Neural cell (in vitro differentiated cells): ENCODE measurements at regions not wholly inside any gene's neighbourhood (a gene's known extent, or its start where the extent isn't known, plus 50 kb on each side); places are given as distances from the start of the nearest gene placed in this dataset.

Experiments used
- H2AFZ ChIP-seq: fragments of 200-600, 300-800 bp; sonication (generic), shearing (Covaris generic); 2 replicates; pipeline ENCODE4 v1.6.0; 2014; ENCODE audit warnings: low read depth, mild to moderate bottlenecking, antibody characterized with exemption, low read length, moderate library complexity
- H3F3A ChIP-seq: fragments of 200-600 bp; shearing (Covaris generic); 2 replicates; pipeline ENCODE4 v1.6.1; 2016; ENCODE audit warnings: mild to moderate bottlenecking, moderate library complexity, mixed read lengths, antibody characterized with exemption, low read length; ENCODE audit not compliant: insufficient read depth, poor library complexity, severe bottlenecking
- H3K27ac ChIP-seq: fragments of 200-600, 300-800 bp; sonication (generic), shearing (Covaris generic); 2 replicates; pipeline ENCODE4 v1.5.1; 2014; ENCODE audit warnings: mild to moderate bottlenecking, low read length, moderate library complexity
- H3K27me3 ChIP-seq: fragments of 300-800, 200-600 bp; sonication (generic), shearing (Covaris generic); 2 replicates; pipeline ENCODE4 v1.6.0; 2014; ENCODE audit warnings: mild to moderate bottlenecking, low read depth, low read length, moderate library complexity; ENCODE audit not compliant: insufficient read depth
- H3K36me3 ChIP-seq: fragments of 300-800, 200-600 bp; sonication (generic), shearing (Covaris generic); 2 replicates; pipeline ENCODE4 v1.5.1; 2014; ENCODE audit warnings: mild to moderate bottlenecking, antibody characterized with exemption, low read length, moderate library complexity; ENCODE audit not compliant: insufficient read depth
- H3K4me2 ChIP-seq: fragments of 300-800, 200-600 bp; sonication (generic), shearing (Covaris generic); 2 replicates; pipeline ENCODE4 v1.6.0; 2014; ENCODE audit warnings: mild to moderate bottlenecking, low read length
- H3K4me3 ChIP-seq: fragments of 300-800, 200-600 bp; sonication (generic), shearing (Covaris generic); 2 replicates; pipeline ENCODE4 v1.5.1; 2014; ENCODE audit warnings: mild to moderate bottlenecking, low read length, moderate library complexity
- H3K79me2 ChIP-seq: fragments of 200-600 bp; shearing (Covaris generic); replicated peaks from 2 replicates; pipeline ENCODE4 v1.6.0; 2014; ENCODE audit warnings: mild to moderate bottlenecking, low read length, moderate library complexity; ENCODE audit not compliant: insufficient read depth
- H3K9ac ChIP-seq: fragments of 300-800, 200-600 bp; sonication (generic), shearing (Covaris generic); 2 replicates; pipeline ENCODE4 v1.6.1; 2016; ENCODE audit warnings: mild to moderate bottlenecking, low read length, mixed read lengths
- H3K9me2 ChIP-seq: fragments of 200-600 bp; shearing (Covaris generic); 2 replicates; pipeline ENCODE4 v1.6.1; 2016; ENCODE audit warnings: mild to moderate bottlenecking, low read length, mixed read lengths; ENCODE audit not compliant: insufficient read depth
- H3K9me3 ChIP-seq: fragments of 200-600, 300-800 bp; sonication (generic), shearing (Covaris generic); 2 replicates; pipeline ENCODE4 v1.6.1; 2016; ENCODE audit warnings: mild to moderate bottlenecking, mixed run types, low read length, moderate library complexity, mixed read lengths
- H4K20me1 ChIP-seq: fragments of 200-600 bp; shearing (Covaris generic); 2 replicates; pipeline ENCODE4 v1.6.1; 2016; ENCODE audit warnings: mild to moderate bottlenecking, mixed run types; ENCODE audit not compliant: insufficient read depth
- CTCF ChIP-seq: fragments of 450-650 bp; IDR thresholded peaks from 2 replicates; pipeline ENCODE4 v1.5.1; 2014; ENCODE audit warnings: antibody characterized with exemption, mild to moderate bottlenecking, moderate library complexity; ENCODE audit not compliant: poor library complexity, severe bottlenecking
- EP300 ChIP-seq: fragments of 450-650 bp; conservative IDR thresholded peaks from 2 replicates; pipeline ENCODE4 v1.6.1; 2014; ENCODE audit warnings: antibody characterized with exemption, mild to moderate bottlenecking, moderate library complexity; ENCODE audit not compliant: poor library complexity, severe bottlenecking
- EZH2 ChIP-seq: fragments of 200-600, 300-800 bp; shearing (Covaris generic), sonication (generic); IDR thresholded peaks from 2 replicates; pipeline ENCODE4 v1.6.1; 2014; ENCODE audit warnings: antibody characterized with exemption, low read length, borderline replicate concordance, mild to moderate bottlenecking; ENCODE audit not compliant: insufficient read depth, poor library complexity, severe bottlenecking
- MXI1 ChIP-seq: fragments of 450-650 bp; conservative IDR thresholded peaks from 2 replicates; pipeline ENCODE4 v1.6.1; 2014; ENCODE audit warnings: antibody characterized with exemption, mild to moderate bottlenecking; ENCODE audit not compliant: poor library complexity, severe bottlenecking
- POLR2AphosphoS5 ChIP-seq: IDR thresholded peaks from 2 replicates; pipeline ENCODE4 v1.6.1; 2012
- RAD21 ChIP-seq: fragments of 450-650 bp; conservative IDR thresholded peaks from 2 replicates; pipeline ENCODE4 v1.6.1; 2014; ENCODE audit warnings: antibody characterized with exemption, mild to moderate bottlenecking, moderate library complexity
- REST ChIP-seq: IDR thresholded peaks from 2 replicates; pipeline ENCODE4 v1.6.1; 2012; ENCODE audit warnings: borderline replicate concordance
- SMC3 ChIP-seq: fragments of 450-650 bp; conservative IDR thresholded peaks from 2 replicates; pipeline ENCODE4 v1.6.1; 2014; ENCODE audit warnings: antibody characterized with exemption, mild to moderate bottlenecking, moderate library complexity; ENCODE audit not compliant: poor library complexity
- TAF1 ChIP-seq: IDR thresholded peaks from 2 replicates; pipeline ENCODE4 v1.6.1; 2012; ENCODE audit warnings: low read depth

GRCh38 chr17:77513045-77513444, 372.3 kb downstream of the SEC14L1 start:
- no peaks in the 10 kb centered on the region for H3K9me3 ChIP-seq
- H3K27ac ChIP-seq, result no peak overlapping the region
- H3K36me3 ChIP-seq, result no peaks in the 10 kb centered on the region
- no peak overlapping the region for H2AFZ ChIP-seq
- H3K9me2 ChIP-seq, result no peaks in the 10 kb centered on the region
- no peak overlapping the region for H3K4me3 ChIP-seq
- no peak overlapping the region for H3K9ac ChIP-seq
- H3K4me2 ChIP-seq, result no peak overlapping the region
- no peaks in the 10 kb centered on the region for H3K27me3 ChIP-seq
- no peaks in the 10 kb centered on the region for H4K20me1 ChIP-seq
- H3K79me2 ChIP-seq, result no peaks in the 10 kb centered on the region
- TF ChIP-seq POLR2AphosphoS5, result no peak
- no peak for TF ChIP-seq TAF1
- TF ChIP-seq EZH2, result no peak
- TF ChIP-seq RAD21, result no peak
- TF ChIP-seq CTCF, result no peak
- TF ChIP-seq REST, result no peak
- TF ChIP-seq SMC3, result no peak
- no peak for TF ChIP-seq MXI1
- no peak for TF ChIP-seq EP300
- no peaks in the 10 kb centered on the region for H3F3A ChIP-seq

GRCh38 chr17:77515227-77515626, 374.5 kb downstream of the SEC14L1 start:
- TF ChIP-seq EZH2 (no peak), RAD21 (no peak), TAF1 (no peak), REST (no peak), EP300 (no peak), MXI1 (no peak), POLR2AphosphoS5 (no peak), CTCF (no peak), SMC3 (no peak)
- Histone ChIP-seq H3K4me2 (no peak overlapping the region), H4K20me1 (no peaks in the 10 kb centered on the region), H3F3A (no peaks in the 10 kb centered on the region), H3K9me2 (no peaks in the 10 kb centered on the region), H3K9ac (no peak overlapping the region), H3K27me3 (no peaks in the 10 kb centered on the region), H3K36me3 (no peaks in the 10 kb centered on the region), H3K4me3 (no peak overlapping the region), H3K9me3 (no peaks in the 10 kb centered on the region), H3K27ac (no peak overlapping the region), H3K79me2 (no peaks in the 10 kb centered on the region), H2AFZ (no peak overlapping the region)
